ENCODE measurements at regions not wholly inside any gene's neighbourhood (a gene's known extent, or its start where the extent isn't known, plus 50 kb on each side); places are given as distances from the start of the nearest gene placed in this dataset.

DNA sequence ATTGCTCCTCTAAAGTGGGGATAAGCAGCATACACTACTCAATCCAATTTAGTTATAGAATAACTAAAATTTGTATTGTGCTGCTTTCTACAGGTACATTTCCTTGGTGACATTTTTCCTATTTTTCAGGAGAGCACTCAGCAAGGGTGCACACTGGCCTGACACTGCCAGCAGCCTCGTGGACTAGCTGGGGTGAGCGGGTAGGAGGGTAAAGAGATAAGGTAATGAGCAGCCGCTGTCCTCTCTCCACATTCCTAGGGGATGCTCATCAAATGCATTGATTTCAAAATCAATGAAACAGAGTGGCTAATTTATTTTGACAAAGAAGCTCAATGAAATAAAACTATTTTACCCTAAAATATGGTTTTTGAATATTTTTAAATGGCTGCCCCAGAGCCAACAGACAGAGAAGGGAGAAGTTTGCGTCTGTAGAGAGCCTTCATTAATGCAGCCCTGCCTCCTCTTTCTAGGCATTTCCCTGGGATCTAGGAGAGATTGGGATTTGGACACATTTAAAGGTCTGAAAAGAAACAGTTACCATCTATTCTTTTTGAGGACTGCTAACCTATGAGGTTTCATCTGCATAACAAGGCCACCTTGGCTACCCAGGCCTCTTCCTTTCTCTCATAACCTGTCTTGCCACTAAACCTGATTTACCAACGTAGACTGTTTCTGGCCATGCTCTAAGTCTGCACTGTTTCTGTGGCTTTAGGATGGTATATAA is 561.0 kb downstream of the IPMK start:
- H3K27me3 ChIP-seq (replicated peaks in 1 of 2; ENCODE audit: control insufficient read depth in 2 of 2, insufficient read depth in 2 of 2, low read length in 1 of 2), result no peaks in the 10 kb centered on the region
- ChIA-PET CTCF (interaction anchor here (1.4 kb wide), 1 partner anchor 51 kb away, joined by 3 read pairs; no protein-coding TSS in a partner anchor), RAD21 (ENCODE audit: unreplicated experiment) (no interaction called here), POLR2A (no interaction called here), SMC1A (ENCODE audit: uncharacterized antibody, unreplicated experiment) (no interaction called here)
- no peak overlapping the region for H3K4me2 ChIP-seq (ENCODE audit: control insufficient read depth, insufficient read depth)
- no peak overlapping the region for H3K9ac ChIP-seq (ENCODE audit: control insufficient read depth, insufficient read depth, low read length)
- H3K79me2 ChIP-seq (ENCODE audit: control insufficient read depth, insufficient read depth, low read length), result no peaks in the 10 kb centered on the region
- no peak overlapping the region for H2AFZ ChIP-seq (ENCODE audit: control insufficient read depth, low read depth, low read length)
- H3K27ac ChIP-seq (ENCODE audit: control insufficient read depth, insufficient read depth), result no peak overlapping the region
- no peak overlapping the region for H3K4me3 ChIP-seq
- ATAC-seq (no peak), DNase-seq (ENCODE audit: low read depth, low spot score) (no peak), FAIRE-seq (no peak)
- H3K9me3 ChIP-seq (replicated peaks; ENCODE audit: control insufficient read depth, insufficient read depth, low read length), result no peaks in the 10 kb centered on the region
- no peaks in the 10 kb centered on the region for H4K20me1 ChIP-seq (ENCODE audit: control insufficient read depth, insufficient read depth)
- 35% methylated on average over 5 of the region's 5 CpGs for WGBS (ENCODE audit: insufficient coverage, insufficient replicate concordance, low lambda C conversion rate, missing lambda C conversion rate)
- no TSS peak for BruUV-seq (replicated peaks)
- in situ Hi-C loops (cut with MboI) (loop anchor here (25.0 kb wide), 1 partner anchor 94 kb away; no protein-coding TSS in a partner anchor), intact Hi-C loops (cut with micrococcal nuclease; ENCODE audit: unreplicated experiment) (no loop called here)
- H3K4me1 ChIP-seq (ENCODE audit: control insufficient read depth, insufficient read depth, low read length), result no peaks in the 10 kb centered on the region
- H3K36me3 ChIP-seq (ENCODE audit: control insufficient read depth in 2 of 2, insufficient read depth in 2 of 2, low read length in 1 of 2), result no peaks in the 10 kb centered on the region
- TF ChIP-seq, protein P1, sequence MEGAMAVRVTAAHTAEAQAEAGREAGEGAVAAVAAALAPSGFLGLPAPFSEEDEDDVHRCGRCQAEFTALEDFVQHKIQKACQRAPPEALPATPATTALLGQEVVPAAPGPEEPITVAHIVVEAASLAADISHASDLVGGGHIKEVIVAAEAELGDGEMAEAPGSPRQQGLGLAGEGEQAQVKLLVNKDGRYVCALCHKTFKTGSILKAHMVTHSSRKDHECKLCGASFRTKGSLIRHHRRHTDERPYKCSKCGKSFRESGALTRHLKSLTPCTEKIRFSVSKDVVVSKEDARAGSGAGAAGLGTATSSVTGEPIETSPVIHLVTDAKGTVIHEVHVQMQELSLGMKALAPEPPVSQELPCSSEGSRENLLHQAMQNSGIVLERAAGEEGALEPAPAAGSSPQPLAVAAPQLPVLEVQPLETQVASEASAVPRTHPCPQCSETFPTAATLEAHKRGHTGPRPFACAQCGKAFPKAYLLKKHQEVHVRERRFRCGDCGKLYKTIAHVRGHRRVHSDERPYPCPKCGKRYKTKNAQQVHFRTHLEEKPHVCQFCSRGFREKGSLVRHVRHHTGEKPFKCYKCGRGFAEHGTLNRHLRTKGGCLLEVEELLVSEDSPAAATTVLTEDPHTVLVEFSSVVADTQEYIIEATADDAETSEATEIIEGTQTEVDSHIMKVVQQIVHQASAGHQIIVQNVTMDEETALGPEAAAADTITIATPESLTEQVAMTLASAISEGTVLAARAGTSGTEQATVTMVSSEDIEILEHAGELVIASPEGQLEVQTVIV (IDR thresholded peaks at IDR 0.05; ENCODE audit: borderline replicate concordance, partially characterized antibody), result no peak
- TF ChIP-seq, protein P2, sequence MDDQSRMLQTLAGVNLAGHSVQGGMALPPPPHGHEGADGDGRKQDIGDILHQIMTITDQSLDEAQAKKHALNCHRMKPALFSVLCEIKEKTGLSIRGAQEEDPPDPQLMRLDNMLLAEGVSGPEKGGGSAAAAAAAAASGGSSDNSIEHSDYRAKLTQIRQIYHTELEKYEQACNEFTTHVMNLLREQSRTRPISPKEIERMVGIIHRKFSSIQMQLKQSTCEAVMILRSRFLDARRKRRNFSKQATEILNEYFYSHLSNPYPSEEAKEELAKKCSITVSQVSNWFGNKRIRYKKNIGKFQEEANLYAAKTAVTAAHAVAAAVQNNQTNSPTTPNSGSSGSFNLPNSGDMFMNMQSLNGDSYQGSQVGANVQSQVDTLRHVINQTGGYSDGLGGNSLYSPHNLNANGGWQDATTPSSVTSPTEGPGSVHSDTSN (IDR thresholded peaks at IDR 0.05; ENCODE audit: insufficient replicate concordance, low read depth, low read length), result no peak
- no peak for TF ChIP-seq NFYB (IDR thresholded peaks at IDR 0.05; ENCODE audit: insufficient read depth, low read depth, low read length)
- no peak for TF ChIP-seq MEF2B (IDR thresholded peaks at IDR 0.05; ENCODE audit: partially characterized antibody, poor library complexity, severe bottlenecking)
- TF ChIP-seq FOXM1 (IDR thresholded peaks at IDR 0.05; ENCODE audit: low read depth, low read length), result no peak
- TF ChIP-seq, protein P3, sequence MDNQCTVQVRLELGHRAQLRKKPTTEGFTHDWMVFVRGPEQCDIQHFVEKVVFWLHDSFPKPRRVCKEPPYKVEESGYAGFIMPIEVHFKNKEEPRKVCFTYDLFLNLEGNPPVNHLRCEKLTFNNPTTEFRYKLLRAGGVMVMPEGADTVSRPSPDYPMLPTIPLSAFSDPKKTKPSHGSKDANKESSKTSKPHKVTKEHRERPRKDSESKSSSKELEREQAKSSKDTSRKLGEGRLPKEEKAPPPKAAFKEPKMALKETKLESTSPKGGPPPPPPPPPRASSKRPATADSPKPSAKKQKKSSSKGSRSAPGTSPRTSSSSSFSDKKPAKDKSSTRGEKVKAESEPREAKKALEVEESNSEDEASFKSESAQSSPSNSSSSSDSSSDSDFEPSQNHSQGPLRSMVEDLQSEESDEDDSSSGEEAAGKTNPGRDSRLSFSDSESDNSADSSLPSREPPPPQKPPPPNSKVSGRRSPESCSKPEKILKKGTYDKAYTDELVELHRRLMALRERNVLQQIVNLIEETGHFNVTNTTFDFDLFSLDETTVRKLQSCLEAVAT (IDR thresholded peaks at IDR 0.05), result no peak
- no peak for TF ChIP-seq LARP7 (IDR thresholded peaks at IDR 0.05)
- no peak for TF ChIP-seq POU2F2 (IDR thresholded peaks at IDR 0.05; ENCODE audit: borderline replicate concordance, low read depth, low read length)
- TF ChIP-seq RBBP5 (conservative IDR thresholded peaks at IDR 0.05), result no peak
- TF ChIP-seq, protein P4, sequence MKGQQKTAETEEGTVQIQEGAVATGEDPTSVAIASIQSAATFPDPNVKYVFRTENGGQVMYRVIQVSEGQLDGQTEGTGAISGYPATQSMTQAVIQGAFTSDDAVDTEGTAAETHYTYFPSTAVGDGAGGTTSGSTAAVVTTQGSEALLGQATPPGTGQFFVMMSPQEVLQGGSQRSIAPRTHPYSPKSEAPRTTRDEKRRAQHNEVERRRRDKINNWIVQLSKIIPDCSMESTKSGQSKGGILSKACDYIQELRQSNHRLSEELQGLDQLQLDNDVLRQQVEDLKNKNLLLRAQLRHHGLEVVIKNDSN (IDR thresholded peaks at IDR 0.05; ENCODE audit: borderline replicate concordance, extremely low read length, insufficient read depth, low read depth, low read length), result no peak
- TF ChIP-seq NR2C1 (IDR thresholded peaks at IDR 0.05), result no peak
- TF ChIP-seq DPF2 (IDR thresholded peaks at IDR 0.05), result no peak
- TF ChIP-seq, protein P5, sequence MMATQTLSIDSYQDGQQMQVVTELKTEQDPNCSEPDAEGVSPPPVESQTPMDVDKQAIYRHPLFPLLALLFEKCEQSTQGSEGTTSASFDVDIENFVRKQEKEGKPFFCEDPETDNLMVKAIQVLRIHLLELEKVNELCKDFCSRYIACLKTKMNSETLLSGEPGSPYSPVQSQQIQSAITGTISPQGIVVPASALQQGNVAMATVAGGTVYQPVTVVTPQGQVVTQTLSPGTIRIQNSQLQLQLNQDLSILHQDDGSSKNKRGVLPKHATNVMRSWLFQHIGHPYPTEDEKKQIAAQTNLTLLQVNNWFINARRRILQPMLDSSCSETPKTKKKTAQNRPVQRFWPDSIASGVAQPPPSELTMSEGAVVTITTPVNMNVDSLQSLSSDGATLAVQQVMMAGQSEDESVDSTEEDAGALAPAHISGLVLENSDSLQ (IDR thresholded peaks at IDR 0.05), result no peak
- TF ChIP-seq RB1 (IDR thresholded peaks at IDR 0.05; ENCODE audit: borderline replicate concordance), result no peak
- TF ChIP-seq, protein P6, sequence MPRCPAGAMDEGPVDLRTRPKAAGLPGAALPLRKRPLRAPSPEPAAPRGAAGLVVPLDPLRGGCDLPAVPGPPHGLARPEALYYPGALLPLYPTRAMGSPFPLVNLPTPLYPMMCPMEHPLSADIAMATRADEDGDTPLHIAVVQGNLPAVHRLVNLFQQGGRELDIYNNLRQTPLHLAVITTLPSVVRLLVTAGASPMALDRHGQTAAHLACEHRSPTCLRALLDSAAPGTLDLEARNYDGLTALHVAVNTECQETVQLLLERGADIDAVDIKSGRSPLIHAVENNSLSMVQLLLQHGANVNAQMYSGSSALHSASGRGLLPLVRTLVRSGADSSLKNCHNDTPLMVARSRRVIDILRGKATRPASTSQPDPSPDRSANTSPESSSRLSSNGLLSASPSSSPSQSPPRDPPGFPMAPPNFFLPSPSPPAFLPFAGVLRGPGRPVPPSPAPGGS (IDR thresholded peaks at IDR 0.05; ENCODE audit: borderline replicate concordance, insufficient read depth, low read depth, low read length, poor library complexity, severe bottlenecking), result no peak

Measured in GM12878 (cell line).